MM.1S (cell line): ENCODE measurements at regions not wholly inside any gene's neighbourhood (a gene's known extent, or its start where the extent isn't known, plus 50 kb on each side); places are given as distances from the start of the nearest gene placed in this dataset.

Experiments
- DNase-seq: peaks from one replicate; pipeline ENCODE4 v3.0.0-alpha.2; 2015
- H2AFZ ChIP-seq: fragments of 300-600 bp; sonication (generic); 2 replicates; pipeline ENCODE4 v1.6.0; 2016; ENCODE audit warnings: antibody characterized with exemption, low read length
- H3F3A ChIP-seq: fragments of 300-600 bp; sonication (generic); 2 replicates; pipeline ENCODE4 v1.6.1; 2016; ENCODE audit warnings: mild to moderate bottlenecking, antibody characterized with exemption, low read length, moderate library complexity, mixed read lengths; ENCODE audit not compliant: insufficient read depth
- H3K27ac ChIP-seq: fragments of 300-600 bp; sonication (generic); 2 replicates; pipeline ENCODE4 v1.5.1; 2016; ENCODE audit warnings: mild to moderate bottlenecking, low read length
- H3K27me3 ChIP-seq: fragments of 300-600 bp; sonication (generic); replicated peaks from 2 replicates; pipeline ENCODE4 v1.6.0; 2016; ENCODE audit warnings: low read length; ENCODE audit not compliant: insufficient read depth
- H3K36me3 ChIP-seq: fragments of 300-600 bp; sonication (generic); replicated peaks from 2 replicates; pipeline ENCODE4 v1.6.1; 2016; ENCODE audit warnings: mild to moderate bottlenecking, low read length, mixed read lengths; ENCODE audit not compliant: insufficient read depth
- H3K4me1 ChIP-seq: fragments of 300-600 bp; sonication (generic); 2 replicates; pipeline ENCODE4 v1.6.1; 2016; ENCODE audit warnings: low read length, mixed read lengths
- H3K4me2 ChIP-seq: fragments of 300-600 bp; sonication (generic); 2 replicates; pipeline ENCODE4 v1.6.0; 2016; ENCODE audit warnings: low read depth, low read length
- H3K4me3 ChIP-seq: fragments of 300-600 bp; sonication (generic); 2 replicates; pipeline ENCODE4 v1.5.1; 2016; ENCODE audit warnings: low read length, mixed read lengths
- H3K79me2 ChIP-seq: fragments of 300-600 bp; sonication (generic); 2 replicates; pipeline ENCODE4 v1.6.1; 2016; ENCODE audit warnings: mixed run types, low read length, mixed read lengths
- H3K9ac ChIP-seq: fragments of 300-600 bp; sonication (generic); 2 replicates; pipeline ENCODE4 v1.6.1; 2016; ENCODE audit warnings: low read length, mixed read lengths
- H3K9me2 ChIP-seq: fragments of 300-600 bp; sonication (generic); replicated peaks from 2 replicates; pipeline ENCODE4 v1.6.1; 2016; ENCODE audit warnings: mild to moderate bottlenecking, low read length, mixed read lengths; ENCODE audit not compliant: insufficient read depth
- H3K9me3 ChIP-seq: fragments of 300-600 bp; sonication (generic); replicated peaks from 2 replicates; pipeline ENCODE4 v1.6.1; 2016; ENCODE audit warnings: mild to moderate bottlenecking, low read length, mixed read lengths; ENCODE audit not compliant: insufficient read depth
- H4K20me1 ChIP-seq: fragments of 300-600 bp; sonication (generic); 2 replicates; pipeline ENCODE4 v1.6.1; 2016; ENCODE audit warnings: mild to moderate bottlenecking, low read length, moderate library complexity, mixed read lengths; ENCODE audit not compliant: insufficient read depth
- CTCF ChIP-seq: fragments of 300-600 bp; sonication (generic); IDR thresholded peaks from 2 replicates; pipeline ENCODE4 v1.5.1; 2016; ENCODE audit warnings: antibody characterized with exemption, low read length, mixed read lengths
- EZH2 ChIP-seq: fragments of 300-600 bp; sonication (generic); optimal IDR thresholded peaks from 2 replicates; pipeline ENCODE3; 2017; ENCODE audit warnings: low read depth, mild to moderate bottlenecking, antibody characterized with exemption, low read length, mixed read lengths
- EZH2phosphoT487 ChIP-seq: fragments of 300-600 bp; sonication (generic); IDR thresholded peaks from 2 replicates; pipeline ENCODE4 v1.6.1; 2018; ENCODE audit warnings: antibody characterized with exemption, low read length

GRCh38 chr11:70595452-70595851 is 197.1 kb downstream of the CTTN start:
- Histone ChIP-seq H3K27me3 (peaks cover 92% of the 10 kb centered on the region), H3K79me2 (no peaks in the 10 kb centered on the region), H3F3A (no peaks in the 10 kb centered on the region), H3K36me3 (no peaks in the 10 kb centered on the region), H3K27ac (no peak overlapping the region), H4K20me1 (no peaks in the 10 kb centered on the region), H3K9me2 (no peaks in the 10 kb centered on the region), H3K4me3 (no peak overlapping the region), H3K4me1 (no peaks in the 10 kb centered on the region), H3K4me2 (no peak overlapping the region), H3K9ac (no peak overlapping the region), H3K9me3 (no peaks in the 10 kb centered on the region), H2AFZ (no peak overlapping the region)
- no peak for TF ChIP-seq CTCF
- no peak for TF ChIP-seq EZH2phosphoT487
- no peak for TF ChIP-seq EZH2
- DNase-seq, result no peak

GRCh38 chr11:70596091-70596490 is 197.8 kb downstream of the CTTN start:
- Histone ChIP-seq H3K4me2 (no peak overlapping the region), H3K27me3 (peaks cover 89% of the 10 kb centered on the region), H4K20me1 (no peaks in the 10 kb centered on the region), H3K9ac (no peak overlapping the region), H3K4me1 (no peaks in the 10 kb centered on the region), H3K9me2 (no peaks in the 10 kb centered on the region), H3K79me2 (no peaks in the 10 kb centered on the region), H3K4me3 (no peak overlapping the region), H3F3A (no peaks in the 10 kb centered on the region), H3K36me3 (no peaks in the 10 kb centered on the region), H3K9me3 (no peaks in the 10 kb centered on the region), H2AFZ (no peak overlapping the region), H3K27ac (no peak overlapping the region)
- DNase-seq, result no peak
- TF ChIP-seq EZH2phosphoT487 (no peak), EZH2 (no peak), CTCF (no peak)

- no peaks in the 10 kb centered on the region for H3K79me2 ChIP-seq
- no peak overlapping the region for H3K27ac ChIP-seq
- no peak overlapping the region for H3K4me3 ChIP-seq
- peaks cover 88% of the 10 kb centered on the region for H3K27me3 ChIP-seq
- H3K4me1 ChIP-seq, result no peaks in the 10 kb centered on the region
- no peaks in the 10 kb centered on the region for H3K9me3 ChIP-seq
- H3K36me3 ChIP-seq, result no peaks in the 10 kb centered on the region
- no peaks in the 10 kb centered on the region for H3K9me2 ChIP-seq
- H2AFZ ChIP-seq, result no peak overlapping the region
- H3K9ac ChIP-seq, result no peak overlapping the region
- no peaks in the 10 kb centered on the region for H3F3A ChIP-seq
- DNase-seq, result no peak
- no peaks in the 10 kb centered on the region for H4K20me1 ChIP-seq
- TF ChIP-seq EZH2phosphoT487, result no peak
- no peak for TF ChIP-seq CTCF
- no peak for TF ChIP-seq EZH2
- H3K4me2 ChIP-seq, result no peak overlapping the region
Measured at GRCh38 chr11:70597006-70597555, 198.8 kb downstream of the CTTN start.
